Osteoblast (primary cell): ENCODE measurements at regions not wholly inside any gene's neighbourhood (a gene's known extent, or its start where the extent isn't known, plus 50 kb on each side); places are given as distances from the start of the nearest gene placed in this dataset.

Experiments used
- DNase-seq: peaks from one replicate; pipeline ENCODE4 v3.0.0; 2011; ENCODE audit warnings: low spot score, mixed read lengths; ENCODE audit not compliant: insufficient read length; ENCODE audit errors: missing footprints
- H2AFZ ChIP-seq: 2 replicates; pipeline ENCODE4 v1.6.0; 2011; ENCODE audit warnings: mild to moderate bottlenecking, low read length
- H3K27ac ChIP-seq: 2 replicates; pipeline ENCODE4 v1.5.1; 2011; ENCODE audit warnings: mild to moderate bottlenecking, low read depth, low read length, moderate library complexity
- H3K27me3 ChIP-seq: 2 replicates; pipeline ENCODE4 v1.6.0; 2012; ENCODE audit warnings: mild to moderate bottlenecking, control low read depth, inconsistent platforms, low read length, moderate library complexity; ENCODE audit not compliant: insufficient read depth
- H3K36me3 ChIP-seq: 2 replicates; pipeline ENCODE4 v1.5.1; 2011; ENCODE audit warnings: mild to moderate bottlenecking, low read length, control low read depth, moderate library complexity; ENCODE audit not compliant: insufficient read depth
- H3K4me1 ChIP-seq: 2 replicates; pipeline ENCODE4 v1.5.1; 2011; ENCODE audit warnings: mild to moderate bottlenecking, low read length, control low read depth, moderate library complexity; ENCODE audit not compliant: insufficient read depth
- H3K4me2 ChIP-seq: 2 replicates; pipeline ENCODE4 v1.6.0; 2011; ENCODE audit warnings: mild to moderate bottlenecking, low read length; ENCODE audit not compliant: insufficient read depth
- H3K4me3 ChIP-seq: fragments of 200-600 bp; sonication (generic); 3 replicates; pipeline ENCODE4 v1.5.1; 2012; ENCODE audit warnings: mild to moderate bottlenecking, low read length, inconsistent platforms; ENCODE audit not compliant: insufficient read depth
- H3K79me2 ChIP-seq: 2 replicates; pipeline ENCODE4 v1.6.0; 2012; ENCODE audit warnings: mild to moderate bottlenecking, low read length, control low read depth, inconsistent platforms; ENCODE audit not compliant: insufficient read depth
- H3K9me3 ChIP-seq: 2 replicates; pipeline ENCODE4 v1.5.1; 2011; ENCODE audit warnings: low read depth, low read length, control low read depth
- H4K20me1 ChIP-seq: 2 replicates; pipeline ENCODE4 v1.6.0; 2012; ENCODE audit warnings: mild to moderate bottlenecking, low read length, control low read depth; ENCODE audit not compliant: insufficient read depth
- TF ChIP-seq, protein P1 (sequence below): IDR thresholded peaks from 2 replicates; pipeline ENCODE4 v1.5.1; 2011; ENCODE audit warnings: mild to moderate bottlenecking, low read depth, low read length, moderate library complexity; ENCODE audit errors: extremely low read depth

DNA sequence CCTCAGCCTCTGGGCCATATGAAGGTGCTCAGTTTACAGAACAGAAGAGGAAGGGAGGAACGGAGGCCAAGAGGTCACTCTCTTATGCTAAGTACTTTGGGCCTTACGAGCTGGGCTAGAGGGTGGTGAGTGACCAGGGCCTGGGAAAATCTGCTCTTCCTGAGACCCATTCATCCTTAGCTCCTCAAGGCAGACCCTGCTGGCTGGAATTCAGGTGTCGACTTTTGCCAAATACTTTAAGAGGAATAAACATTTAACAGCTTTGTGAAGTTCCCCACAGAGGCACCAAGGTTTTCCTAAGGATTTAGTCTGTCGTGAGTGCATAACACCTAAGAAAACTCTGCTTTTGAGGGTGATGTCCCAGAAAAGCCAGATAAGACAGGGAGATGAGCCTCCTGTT, 129.7 kb upstream of the SIX2 start:
- Histone ChIP-seq H3K4me2 (no peak overlapping the region), H2AFZ (no peak overlapping the region), H3K79me2 (no peaks in the 10 kb centered on the region), H3K27me3 (no peaks in the 10 kb centered on the region), H4K20me1 (no peaks in the 10 kb centered on the region), H3K36me3 (no peaks in the 10 kb centered on the region), H3K4me1 (peaks cover 14% of the 10 kb centered on the region), H3K4me3 (no peak overlapping the region), H3K27ac (no peak overlapping the region), H3K9me3 (no peaks in the 10 kb centered on the region)
- no peak for DNase-seq
- TF ChIP-seq, protein P1, sequence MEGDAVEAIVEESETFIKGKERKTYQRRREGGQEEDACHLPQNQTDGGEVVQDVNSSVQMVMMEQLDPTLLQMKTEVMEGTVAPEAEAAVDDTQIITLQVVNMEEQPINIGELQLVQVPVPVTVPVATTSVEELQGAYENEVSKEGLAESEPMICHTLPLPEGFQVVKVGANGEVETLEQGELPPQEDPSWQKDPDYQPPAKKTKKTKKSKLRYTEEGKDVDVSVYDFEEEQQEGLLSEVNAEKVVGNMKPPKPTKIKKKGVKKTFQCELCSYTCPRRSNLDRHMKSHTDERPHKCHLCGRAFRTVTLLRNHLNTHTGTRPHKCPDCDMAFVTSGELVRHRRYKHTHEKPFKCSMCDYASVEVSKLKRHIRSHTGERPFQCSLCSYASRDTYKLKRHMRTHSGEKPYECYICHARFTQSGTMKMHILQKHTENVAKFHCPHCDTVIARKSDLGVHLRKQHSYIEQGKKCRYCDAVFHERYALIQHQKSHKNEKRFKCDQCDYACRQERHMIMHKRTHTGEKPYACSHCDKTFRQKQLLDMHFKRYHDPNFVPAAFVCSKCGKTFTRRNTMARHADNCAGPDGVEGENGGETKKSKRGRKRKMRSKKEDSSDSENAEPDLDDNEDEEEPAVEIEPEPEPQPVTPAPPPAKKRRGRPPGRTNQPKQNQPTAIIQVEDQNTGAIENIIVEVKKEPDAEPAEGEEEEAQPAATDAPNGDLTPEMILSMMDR = no peak

DNA sequence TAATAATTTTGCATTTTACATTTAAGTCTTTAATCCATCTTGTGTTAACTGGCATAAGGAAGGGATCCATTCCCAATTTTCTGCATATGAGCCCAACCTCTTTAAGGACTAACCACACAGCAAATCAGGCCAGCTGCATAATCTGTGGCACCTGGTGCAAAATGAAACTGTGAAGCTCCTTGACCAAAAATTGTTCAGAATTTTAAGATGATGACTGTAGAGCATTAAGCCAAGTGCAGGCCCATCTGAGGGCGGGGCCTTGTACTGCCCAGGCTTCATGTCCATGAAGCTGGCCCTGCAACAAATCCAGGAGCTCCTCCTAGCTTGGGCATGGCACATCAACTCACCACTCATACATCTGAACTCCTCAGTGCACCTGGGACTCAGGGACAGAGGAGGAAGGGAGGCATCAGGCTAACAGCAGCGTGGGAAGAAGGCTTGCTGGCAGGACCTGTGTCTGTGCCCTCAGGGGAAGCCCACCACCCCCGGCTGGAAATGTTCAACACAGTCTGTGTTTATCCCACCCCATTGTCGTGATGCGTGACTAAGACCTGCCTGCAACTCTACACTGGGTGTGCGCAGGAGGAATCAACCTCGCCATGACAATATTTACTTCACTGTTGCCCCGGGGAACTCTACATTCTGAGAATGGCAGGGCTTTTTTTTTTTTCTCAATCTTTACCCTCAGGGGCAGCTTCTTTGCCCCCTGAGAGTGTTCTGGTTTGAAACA, 128.9 kb upstream of the SIX2 start:
- H3K9me3 ChIP-seq = no peaks in the 10 kb centered on the region
- H3K27me3 ChIP-seq = no peaks in the 10 kb centered on the region
- no peaks in the 10 kb centered on the region for H3K79me2 ChIP-seq
- no peak overlapping the region for H2AFZ ChIP-seq
- TF ChIP-seq, protein P1 = no peak
- H4K20me1 ChIP-seq = no peaks in the 10 kb centered on the region
- no peak overlapping the region for H3K27ac ChIP-seq
- H3K36me3 ChIP-seq = no peaks in the 10 kb centered on the region
- H3K4me1 ChIP-seq = peaks cover 15% of the 10 kb centered on the region
- no peak overlapping the region for H3K4me2 ChIP-seq
- no peak for DNase-seq
- H3K4me3 ChIP-seq = no peak overlapping the region

DNA sequence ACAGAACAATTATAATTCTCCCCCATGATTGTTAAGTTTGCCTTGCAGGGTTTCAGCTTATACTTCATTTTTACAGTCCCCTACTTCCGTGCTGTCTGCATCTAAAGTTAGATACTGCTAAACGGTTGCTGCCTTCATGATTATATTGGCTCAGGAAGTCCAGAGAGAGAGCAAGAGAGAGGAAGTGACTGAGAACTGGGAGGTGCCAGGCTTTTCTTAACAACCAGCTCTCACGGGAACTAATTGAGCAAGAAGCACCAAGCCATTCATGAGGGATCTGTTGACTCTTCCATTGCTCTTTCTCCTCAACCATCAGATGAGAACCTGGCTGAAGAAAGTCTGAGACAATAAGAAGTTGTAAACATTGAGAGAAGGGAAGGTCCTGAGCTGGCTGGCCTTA, 125.5 kb upstream of the SIX2 start:
- Histone ChIP-seq H2AFZ (peak overlapping the region; percentile 52), H3K4me3 (no peak overlapping the region), H3K27me3 (no peaks in the 10 kb centered on the region), H3K4me1 (peaks cover 30% of the 10 kb centered on the region), H3K79me2 (no peaks in the 10 kb centered on the region), H3K9me3 (no peaks in the 10 kb centered on the region), H3K4me2 (peak overlapping the region; percentile 0), H3K36me3 (no peaks in the 10 kb centered on the region), H3K27ac (peak overlapping the region; percentile 6), H4K20me1 (no peaks in the 10 kb centered on the region)
- TF ChIP-seq, protein P1 = no peak
- peak; percentile 49 for DNase-seq

DNA sequence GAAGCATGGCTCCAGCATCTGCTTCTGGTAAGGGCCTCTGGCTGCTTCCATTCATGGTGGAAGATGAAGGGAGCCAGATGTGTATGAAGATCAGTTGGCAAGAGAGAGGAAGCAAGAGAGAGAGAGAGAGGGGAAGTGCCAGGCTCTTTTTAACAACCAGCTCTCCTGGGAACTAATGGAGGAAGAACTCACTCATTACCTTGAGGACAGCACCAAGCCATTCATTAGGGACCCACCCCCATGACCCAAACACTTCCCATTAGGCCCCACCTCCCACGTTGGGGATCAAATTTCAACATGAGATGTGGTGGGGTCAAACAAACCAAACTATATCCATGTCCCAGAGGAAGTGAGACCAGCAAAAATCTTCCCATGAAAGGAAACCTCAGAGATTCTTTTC, 124.8 kb upstream of the SIX2 start:
- no peak for DNase-seq

More for the DNA sequence above, 124.8 kb upstream of the SIX2 start:
- no peak overlapping the region for H3K4me3 ChIP-seq
- H3K4me2 ChIP-seq = no peak overlapping the region
- TF ChIP-seq, protein P1 = no peak
- H3K27me3 ChIP-seq = no peaks in the 10 kb centered on the region
- no peaks in the 10 kb centered on the region for H3K36me3 ChIP-seq
- H3K79me2 ChIP-seq = no peaks in the 10 kb centered on the region
- H2AFZ ChIP-seq = peak overlapping the region; percentile 34
- H3K27ac ChIP-seq = peak overlapping the region; percentile 6
- H3K4me1 ChIP-seq = peaks cover 35% of the 10 kb centered on the region
- no peaks in the 10 kb centered on the region for H4K20me1 ChIP-seq
- no peaks in the 10 kb centered on the region for H3K9me3 ChIP-seq
